ENCODE measurements at regions not wholly inside any gene's neighbourhood (a gene's known extent, or its start where the extent isn't known, plus 50 kb on each side); places are given as distances from the start of the nearest gene placed in this dataset.

- H3K4me3 ChIP-seq (ENCODE audit: low read depth, low read length): no peak overlapping the region
Measured at GRCh38 chr1:90561103-90561783, 155.9 kb downstream of the BARHL2 start.

GRCh38 chr1:90558754-90559378 is 158.2 kb downstream of the BARHL2 start:
- H3K4me3 ChIP-seq (ENCODE audit: low read depth, low read length): no peak overlapping the region

- H3K4me3 ChIP-seq (ENCODE audit: low read depth, low read length): no peak overlapping the region
Measured at GRCh38 chr1:90558126-90558525, 159.0 kb downstream of the BARHL2 start.

- H3K4me3 ChIP-seq (ENCODE audit: low read depth, low read length): no peak overlapping the region
Measured at GRCh38 chr1:90557706-90558105, 159.4 kb downstream of the BARHL2 start.

- H3K4me3 ChIP-seq (ENCODE audit: low read depth, low read length): no peak overlapping the region
Measured at GRCh38 chr1:90550626-90551406, 166.3 kb downstream of the BARHL2 start.

GRCh38 chr1:90544356-90544755 is 172.7 kb downstream of the BARHL2 start:
- no peak overlapping the region for H3K4me3 ChIP-seq (ENCODE audit: low read depth, low read length)

- H3K4me3 ChIP-seq (ENCODE audit: low read depth, low read length): no peak overlapping the region
Measured at GRCh38 chr1:90537606-90538362, 179.3 kb downstream of the BARHL2 start.

GRCh38 chr1:90534663-90535295 is 182.3 kb downstream of the BARHL2 start:
- no peak overlapping the region for H3K4me3 ChIP-seq (ENCODE audit: low read depth, low read length)

GRCh38 chr1:90534116-90534515 is 183.0 kb downstream of the BARHL2 start:
- no peak overlapping the region for H3K4me3 ChIP-seq (ENCODE audit: low read depth, low read length)

- H3K4me3 ChIP-seq (ENCODE audit: low read depth, low read length): no peak overlapping the region
Measured at GRCh38 chr1:90526954-90527353, 190.1 kb downstream of the BARHL2 start.

- H3K4me3 ChIP-seq (ENCODE audit: low read depth, low read length): no peak overlapping the region
Measured at GRCh38 chr1:90522432-90522831, 194.7 kb downstream of the BARHL2 start.

- no peak overlapping the region for H3K4me3 ChIP-seq (ENCODE audit: low read depth, low read length)
Measured at GRCh38 chr1:90513956-90514355, 203.1 kb downstream of the BARHL2 start.

- no peak overlapping the region for H3K4me3 ChIP-seq (ENCODE audit: low read depth, low read length)
Measured at GRCh38 chr1:90512441-90512840, 204.7 kb downstream of the BARHL2 start.

- H3K4me3 ChIP-seq (ENCODE audit: low read depth, low read length): no peak overlapping the region
Measured at GRCh38 chr1:90510143-90510542, 207.0 kb downstream of the BARHL2 start.

GRCh38 chr1:90509225-90510048 is 207.7 kb downstream of the BARHL2 start:
- no peak overlapping the region for H3K4me3 ChIP-seq (ENCODE audit: low read depth, low read length)

- no peak overlapping the region for H3K4me3 ChIP-seq (ENCODE audit: low read depth, low read length)
Measured at GRCh38 chr1:90508376-90509167, 208.5 kb downstream of the BARHL2 start.

GRCh38 chr1:90507173-90507572 is 209.9 kb downstream of the BARHL2 start:
- no peak overlapping the region for H3K4me3 ChIP-seq (ENCODE audit: low read depth, low read length)

GRCh38 chr1:90505806-90506205 is 211.3 kb downstream of the BARHL2 start:
- H3K4me3 ChIP-seq (ENCODE audit: low read depth, low read length): no peak overlapping the region

- no peak overlapping the region for H3K4me3 ChIP-seq (ENCODE audit: low read depth, low read length)
Measured at GRCh38 chr1:90504509-90504908, 212.6 kb downstream of the BARHL2 start.

Measured in iPS-11a (cell line).